GM18505 (cell line): ENCODE measurements at regions not wholly inside any gene's neighbourhood (a gene's known extent, or its start where the extent isn't known, plus 50 kb on each side); places are given as distances from the start of the nearest gene placed in this dataset.

Experiments
- ATAC-seq: cut with Tn5 transposase; IDR thresholded peaks from one replicate; pipeline ENCODE4 v1.9.1; 2021; ENCODE audit not compliant: unreplicated experiment
- POLR2A ChIP-seq: IDR thresholded peaks from 4 replicates; pipeline ENCODE4 v1.6.1; 2011; ENCODE audit warnings: borderline replicate concordance; ENCODE audit not compliant: insufficient read depth, insufficient read length; ENCODE audit errors: extremely low read depth

- no peak for TF ChIP-seq POLR2A
- ATAC-seq: no peak
These were observed 108.4 kb downstream of the FAT3 start for GRCh38 chr11:92332986-92333385.

GRCh38 chr11:92340839-92341238 is 116.2 kb downstream of the FAT3 start:
- no peak for TF ChIP-seq POLR2A

GRCh38 chr11:92342034-92342720 is 117.6 kb downstream of the FAT3 start:
- no peak for ATAC-seq
- no peak for TF ChIP-seq POLR2A

More at GRCh38 chr11:92340839-92341238, 116.2 kb downstream of the FAT3 start:
- no peak for ATAC-seq

GRCh38 chr11:92342886-92343285 is 118.3 kb downstream of the FAT3 start:
- ATAC-seq: no peak
- no peak for TF ChIP-seq POLR2A

GRCh38 chr11:92346220-92346619 is 121.6 kb downstream of the FAT3 start:
- no peak for TF ChIP-seq POLR2A
- ATAC-seq: no peak

GRCh38 chr11:92347454-92347853 is 122.8 kb downstream of the FAT3 start:
- no peak for ATAC-seq

GRCh38 chr11:92349486-92350156 is 125.0 kb downstream of the FAT3 start:
- ATAC-seq: no peak
- TF ChIP-seq POLR2A: no peak

More at GRCh38 chr11:92347454-92347853, 122.8 kb downstream of the FAT3 start:
- no peak for TF ChIP-seq POLR2A

GRCh38 chr11:92357344-92357743 is 132.7 kb downstream of the FAT3 start:
- no peak for TF ChIP-seq POLR2A
- ATAC-seq: no peak

- no peak for ATAC-seq
- no peak for TF ChIP-seq POLR2A
These were observed 133.2 kb downstream of the FAT3 start for GRCh38 chr11:92357841-92358240.

GRCh38 chr11:92361551-92361950 is 136.9 kb downstream of the FAT3 start:
- no peak for TF ChIP-seq POLR2A
- ATAC-seq: no peak

GRCh38 chr11:92362989-92363388 is 138.4 kb downstream of the FAT3 start:
- no peak for TF ChIP-seq POLR2A
- ATAC-seq: no peak

GRCh38 chr11:92364177-92364576 is 139.6 kb downstream of the FAT3 start:
- no peak for TF ChIP-seq POLR2A
- ATAC-seq: no peak

GRCh38 chr11:92376146-92376599 is 151.6 kb downstream of the FAT3 start:
- no peak for TF ChIP-seq POLR2A
- ATAC-seq: no peak

GRCh38 chr11:92376680-92377079 is 152.1 kb downstream of the FAT3 start:
- no peak for TF ChIP-seq POLR2A
- no peak for ATAC-seq

- ATAC-seq: no peak
These were observed 156.3 kb downstream of the FAT3 start for GRCh38 chr11:92380882-92381281.

GRCh38 chr11:92382311-92382710 is 157.7 kb downstream of the FAT3 start:
- no peak for TF ChIP-seq POLR2A
- no peak for ATAC-seq

More at GRCh38 chr11:92380882-92381281, 156.3 kb downstream of the FAT3 start:
- no peak for TF ChIP-seq POLR2A
